Activated CD4-positive, alpha-beta T cell treated with anti-CD3 and anti-CD28 coated beads, Interleukin-2, amount 50 U/mL, for 1 hour (primary cell): ENCODE measurements at regions not wholly inside any gene's neighbourhood (a gene's known extent, or its start where the extent isn't known, plus 50 kb on each side); places are given as distances from the start of the nearest gene placed in this dataset.

Experiments used
- DNase-seq: peaks from one replicate; pipeline ENCODE4 v3.0.0-alpha.2; 2020

DNA sequence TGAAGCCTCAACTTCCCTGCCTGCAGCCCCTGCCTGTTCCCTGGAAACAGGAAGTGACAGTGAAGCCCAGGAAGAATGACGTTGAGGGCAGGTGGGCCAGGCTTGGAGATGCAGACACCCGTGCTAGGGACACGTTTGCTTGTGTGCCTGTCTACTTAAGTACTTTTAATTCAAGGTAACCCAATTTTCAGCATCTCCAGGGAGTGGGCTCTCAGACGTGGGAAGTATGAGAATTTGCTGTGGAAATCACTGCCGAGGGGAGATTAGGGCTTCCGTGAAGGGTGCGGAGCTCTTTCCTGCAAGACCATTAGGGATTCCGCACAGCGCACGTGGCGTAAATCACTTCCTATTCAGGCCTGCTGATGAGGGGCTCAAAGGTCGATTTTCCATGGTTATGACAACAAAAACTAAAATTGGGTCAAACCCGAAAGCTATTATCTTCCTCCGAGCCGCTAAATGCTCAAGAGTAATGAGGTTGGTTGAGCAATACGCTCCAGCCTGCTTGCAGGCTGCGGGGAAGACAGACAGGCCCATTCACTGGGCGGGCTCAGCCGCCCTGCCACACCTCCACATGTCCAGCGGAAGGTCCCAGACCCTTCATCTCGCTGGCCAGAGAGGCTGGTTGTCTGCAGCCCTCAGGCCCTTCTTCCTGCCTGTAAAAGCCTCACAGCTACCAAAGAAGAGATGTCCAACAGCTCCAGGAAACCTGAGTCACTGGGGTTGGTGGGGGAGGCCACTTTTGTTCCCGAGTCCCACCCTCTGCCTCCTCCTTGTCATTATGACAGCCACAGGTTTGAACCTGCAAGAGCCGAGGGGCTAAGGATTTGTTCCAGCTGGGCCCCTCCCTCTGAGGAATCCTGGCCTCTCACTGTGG, 109.9 kb downstream of the RBFOX3 start:
- no peak for DNase-seq

DNA sequence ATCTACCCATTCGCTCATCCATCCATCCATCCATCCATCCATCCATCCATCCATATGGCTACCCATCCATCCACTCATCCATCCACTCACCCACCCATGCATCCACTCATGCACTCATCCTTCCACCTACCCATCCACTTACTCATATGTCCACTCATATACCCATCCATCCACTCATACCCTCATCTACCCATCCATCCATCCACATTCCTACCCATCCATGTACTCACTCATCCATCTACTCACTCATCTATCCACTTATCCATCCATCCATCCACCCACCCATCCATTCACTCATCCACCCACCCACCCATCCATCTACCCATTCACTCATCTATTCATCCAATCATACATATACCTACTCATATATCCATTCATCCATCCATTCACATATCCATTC, 112.0 kb downstream of the RBFOX3 start:
- DNase-seq: no peak

DNA sequence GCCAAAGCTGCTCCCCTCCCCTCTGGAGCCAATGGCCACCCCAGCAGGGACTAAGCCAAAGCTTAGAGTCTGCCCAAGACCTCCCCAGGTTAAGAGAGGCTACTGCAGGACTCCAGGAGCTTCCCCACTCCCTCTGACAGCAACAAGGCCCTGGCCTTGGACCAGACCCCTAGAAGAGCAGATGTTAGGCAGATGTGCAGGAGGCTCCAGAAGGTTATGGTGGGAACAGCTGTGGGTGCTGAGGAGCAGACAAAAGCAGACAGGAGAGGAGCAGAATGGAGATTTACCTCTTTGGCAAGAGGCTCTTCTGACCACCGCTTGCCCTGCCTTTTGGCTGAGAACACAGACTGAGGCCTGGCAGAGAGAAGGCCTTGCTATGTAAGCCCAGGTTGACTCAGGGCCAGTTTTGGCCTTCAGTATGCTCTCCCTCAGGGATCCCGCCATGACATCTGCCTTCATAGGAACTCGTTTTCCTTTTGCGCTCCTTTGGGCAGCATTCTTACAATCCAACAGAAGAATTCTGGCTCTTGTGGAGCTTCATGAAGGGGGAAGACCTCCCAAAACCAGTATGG, 113.0 kb downstream of the RBFOX3 start:
- DNase-seq: no peak

DNA sequence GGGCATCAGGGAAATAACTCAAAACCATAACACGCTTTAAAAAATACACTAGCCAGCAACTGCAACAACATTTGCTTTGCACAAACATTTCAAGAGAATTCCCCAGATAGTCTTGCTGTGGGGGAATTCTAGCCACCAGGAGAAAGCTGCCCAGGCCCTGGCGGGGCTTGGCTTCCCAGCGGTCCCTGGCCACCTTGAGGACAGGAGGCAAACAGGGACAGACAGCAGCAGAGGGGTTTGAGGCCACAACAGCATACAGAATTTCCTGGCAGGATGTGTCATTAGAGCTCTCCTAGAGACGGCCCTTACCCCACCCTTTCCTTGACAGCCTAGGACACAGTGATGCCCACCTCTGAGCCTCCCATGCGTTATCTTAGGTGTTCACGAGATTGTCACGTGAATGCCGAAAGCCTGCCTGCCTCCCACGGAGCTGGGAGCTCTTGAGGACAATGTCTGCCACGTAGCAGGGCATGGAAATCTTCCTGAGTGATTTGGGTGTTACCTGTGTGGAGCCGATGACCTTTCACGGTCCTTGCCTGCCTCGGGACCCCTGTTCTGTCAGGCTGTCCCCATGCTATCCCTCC, 114.3 kb downstream of the RBFOX3 start:
- no peak for DNase-seq

DNA sequence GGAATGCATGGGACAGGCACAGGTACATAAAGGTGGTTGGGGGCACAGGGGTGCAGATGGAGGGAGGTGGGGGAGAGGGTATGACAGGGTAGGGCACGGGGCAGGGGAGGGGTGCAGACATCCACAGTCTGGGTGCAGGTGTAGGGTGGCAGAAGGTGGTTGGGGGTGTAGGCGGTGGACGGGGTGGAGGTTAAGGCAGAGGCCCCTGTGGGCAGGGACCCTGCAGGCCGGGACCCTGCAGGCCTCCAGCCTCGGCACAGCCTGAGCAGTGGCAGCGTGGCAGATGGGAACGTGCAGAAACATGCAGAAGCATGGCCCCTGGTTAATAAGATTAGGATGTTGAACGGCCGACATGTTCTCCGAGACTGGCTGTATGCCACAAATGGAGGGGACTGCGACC, 115.2 kb downstream of the RBFOX3 start:
- DNase-seq: no peak

DNA sequence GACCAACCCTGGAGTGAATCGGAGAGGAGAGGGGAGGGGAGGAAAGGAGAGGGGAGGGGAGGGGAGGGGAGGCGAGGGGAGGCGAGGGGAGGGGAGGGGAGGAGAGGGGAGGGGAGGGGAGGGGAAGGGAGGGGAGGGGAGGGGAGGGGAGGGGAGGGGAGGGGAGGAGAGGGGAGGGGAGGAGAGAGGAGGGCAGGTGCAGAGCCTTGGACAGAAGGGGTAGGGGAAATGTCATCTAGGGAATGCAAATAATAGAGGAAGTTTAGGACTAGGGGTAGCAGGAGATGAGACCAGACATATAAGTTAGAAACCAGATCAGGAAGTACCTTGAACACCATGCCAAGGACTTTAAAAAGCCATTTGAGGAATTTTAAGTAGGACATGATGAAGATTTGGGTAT, 119.8 kb downstream of the RBFOX3 start:
- no peak for DNase-seq

DNA sequence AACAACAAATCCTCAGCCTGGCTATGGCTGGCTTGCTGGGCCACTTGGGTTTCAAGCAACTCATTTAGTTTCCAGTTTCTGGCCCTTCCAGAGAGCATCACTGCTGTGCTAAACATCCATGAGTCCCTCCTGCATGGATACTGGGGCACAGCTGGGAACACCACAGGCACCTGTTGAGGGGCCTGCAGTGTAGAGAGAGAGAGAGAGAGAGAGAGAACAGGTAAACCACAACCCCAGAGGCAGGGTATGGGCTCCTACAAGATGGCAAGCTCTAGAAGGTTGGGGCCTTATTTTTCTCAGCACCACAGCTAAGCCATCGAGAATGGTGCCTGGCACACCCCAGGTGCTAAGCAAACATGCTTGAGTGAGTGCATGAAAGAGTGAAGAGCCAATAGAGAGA, 120.3 kb downstream of the RBFOX3 start:
- DNase-seq: no peak

DNA sequence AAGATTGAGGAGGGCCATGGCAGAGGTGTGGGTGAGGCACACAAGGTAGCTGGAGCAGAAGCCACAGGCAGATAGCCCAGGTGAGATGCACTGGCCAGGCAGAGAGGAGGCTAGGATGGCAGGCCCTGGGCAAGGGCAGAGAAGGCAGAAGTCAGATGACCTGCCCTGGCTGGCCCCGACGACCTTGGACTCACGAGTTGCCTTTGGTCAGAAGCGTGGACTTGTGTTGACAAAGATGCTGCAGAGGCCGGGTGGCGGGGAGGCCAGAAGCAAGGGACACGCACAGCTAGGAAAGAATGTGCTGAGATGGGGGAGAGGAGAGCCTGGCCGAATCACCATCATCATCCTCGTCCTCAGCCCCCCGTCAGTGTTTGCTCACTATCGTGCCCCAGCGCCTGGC, 123.7 kb downstream of the RBFOX3 start:
- DNase-seq: no peak

DNA sequence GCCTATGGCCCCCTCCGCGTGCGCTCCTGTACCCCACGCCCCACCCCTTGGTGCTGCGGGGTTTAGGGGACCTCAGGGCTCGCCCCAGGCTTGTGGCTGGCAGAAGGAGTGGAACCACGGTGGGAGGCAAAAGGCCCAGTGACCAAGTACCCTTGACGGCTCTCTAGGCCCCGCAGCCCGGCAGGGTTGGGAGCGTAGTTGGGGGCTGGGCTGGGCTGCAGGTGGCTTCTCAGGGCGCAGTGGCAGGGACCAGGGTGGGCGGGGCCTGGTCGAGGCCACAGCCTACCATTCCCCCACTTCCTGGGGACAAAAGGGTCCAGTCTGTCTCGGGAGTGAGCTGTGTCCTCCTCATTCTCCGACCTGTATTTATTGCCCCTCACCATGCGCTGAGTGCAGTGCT, 124.9 kb downstream of the RBFOX3 start:
- DNase-seq: no peak

DNA sequence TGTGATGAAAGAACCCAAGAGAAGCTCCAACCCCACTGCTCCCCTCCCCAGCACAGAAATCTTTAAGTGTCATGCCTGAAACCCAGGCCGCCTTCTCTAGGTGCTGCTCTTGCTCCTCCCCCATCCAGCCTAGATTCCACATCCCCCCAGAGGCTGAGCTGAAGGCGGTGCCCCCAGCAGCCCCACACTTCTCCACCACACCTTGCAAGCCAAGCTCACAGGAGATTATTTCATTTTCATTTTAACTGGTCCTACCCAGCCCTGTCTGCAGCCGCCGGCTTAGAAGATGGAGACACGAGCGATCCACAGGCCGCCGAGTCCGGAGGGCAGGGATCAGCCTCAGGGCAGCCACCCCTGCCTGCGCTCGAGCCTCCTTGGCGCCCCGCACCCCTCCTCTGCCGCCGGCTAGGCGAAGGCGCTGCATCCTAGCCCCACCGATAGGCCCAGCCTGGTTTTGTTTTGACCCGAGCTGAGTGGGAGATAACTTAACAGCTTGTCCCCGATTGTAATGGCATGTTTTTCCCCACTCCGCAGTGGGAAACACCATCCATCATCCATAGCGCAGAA, 125.3 kb downstream of the RBFOX3 start:
- no peak for DNase-seq

DNA sequence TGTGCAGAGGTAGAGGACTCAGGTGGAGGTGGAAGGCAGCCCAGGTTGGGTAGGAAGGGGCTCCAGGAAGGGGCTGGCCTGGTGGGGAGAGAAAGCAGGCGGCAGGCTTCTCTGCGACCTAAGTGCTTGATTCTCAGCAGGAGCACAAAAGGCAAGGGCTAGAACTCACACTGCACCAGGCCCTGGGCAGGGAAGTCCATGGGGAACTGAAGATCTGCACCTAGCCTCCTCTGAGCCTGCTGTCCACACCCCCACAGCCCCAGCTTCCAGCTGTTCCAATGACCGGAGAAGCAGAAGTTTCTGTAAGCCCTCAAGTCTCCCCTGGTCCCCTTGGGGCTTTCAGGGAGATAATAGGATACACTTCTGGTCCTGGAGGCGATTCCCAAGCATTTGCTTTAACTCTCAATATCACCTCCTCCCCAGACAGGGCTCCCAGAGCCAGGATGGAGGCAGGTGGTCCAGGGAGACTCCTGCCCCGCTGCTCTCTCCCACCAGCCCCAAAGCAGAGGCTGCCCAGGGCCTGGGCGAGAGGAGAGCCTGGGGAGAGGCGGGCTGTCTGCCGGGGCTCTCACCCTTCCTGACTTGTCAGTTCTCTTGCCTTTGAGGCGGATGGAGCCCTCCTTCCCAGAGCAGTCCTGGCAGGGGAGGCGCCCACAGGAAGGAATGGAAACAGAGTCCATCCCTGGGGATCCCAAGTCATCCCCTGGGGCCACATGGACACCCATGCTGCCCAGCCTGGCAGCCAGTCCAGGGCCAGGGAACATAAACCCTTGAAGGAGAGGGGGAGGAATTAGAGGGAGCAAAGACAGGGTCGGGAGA, 126.0 kb downstream of the RBFOX3 start:
- no peak for DNase-seq

DNA sequence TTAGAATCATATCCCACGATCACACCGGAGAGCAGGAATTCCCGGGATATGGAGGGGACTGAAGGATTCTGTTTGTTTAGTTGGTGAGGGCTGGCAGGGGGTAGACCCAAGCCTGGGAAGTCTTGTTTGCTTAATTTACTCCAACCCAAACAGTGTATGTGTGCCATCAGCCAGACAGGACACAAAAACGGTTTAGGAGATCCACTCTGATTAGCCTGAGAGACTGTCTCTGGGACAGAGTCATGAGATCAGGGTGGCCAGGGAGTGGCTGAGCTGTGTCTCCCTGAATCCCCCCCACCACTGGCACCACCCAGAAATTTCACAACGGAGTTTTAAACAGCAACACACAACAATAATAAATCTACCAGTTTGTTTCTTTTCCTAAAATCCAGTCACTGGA, 127.0 kb downstream of the RBFOX3 start:
- DNase-seq: no peak

DNA sequence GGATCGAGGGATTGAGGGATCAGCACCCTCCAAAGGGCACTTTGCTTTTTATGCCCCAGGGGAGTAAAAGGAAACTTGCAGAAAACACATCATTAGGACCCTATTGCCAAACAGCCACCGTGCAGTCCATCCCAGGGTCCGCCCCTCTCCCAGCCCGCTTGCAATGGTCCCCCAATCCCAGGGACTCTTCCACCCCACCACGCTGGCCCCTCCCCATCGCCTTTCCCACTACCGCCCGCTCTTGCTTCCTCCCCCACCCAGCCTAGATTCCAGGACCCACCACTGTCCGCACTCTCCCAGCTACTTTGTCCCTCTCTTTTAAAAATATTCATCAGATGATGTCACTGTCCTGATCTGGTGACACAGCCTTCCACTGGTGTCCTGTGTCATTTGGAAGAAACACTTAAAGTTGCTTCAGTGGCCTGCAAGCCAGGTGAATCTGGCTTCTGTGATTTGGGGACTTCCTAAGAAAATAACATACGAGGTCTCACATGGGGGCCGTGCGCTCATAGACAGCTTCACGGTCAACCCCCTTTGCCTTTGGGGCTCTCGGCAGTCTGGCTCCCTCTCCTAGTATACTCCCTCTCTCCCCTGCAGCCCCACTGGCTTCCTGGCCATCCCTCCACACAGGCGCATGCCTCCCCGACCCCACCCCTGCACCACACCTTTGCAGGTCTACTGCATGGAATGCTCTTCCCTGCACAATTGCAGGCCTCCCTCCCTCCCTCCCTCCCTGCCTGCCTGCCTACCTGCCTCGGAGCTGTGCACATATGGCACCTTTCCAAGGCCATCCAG, 127.9 kb downstream of the RBFOX3 start:
- no peak for DNase-seq

DNA sequence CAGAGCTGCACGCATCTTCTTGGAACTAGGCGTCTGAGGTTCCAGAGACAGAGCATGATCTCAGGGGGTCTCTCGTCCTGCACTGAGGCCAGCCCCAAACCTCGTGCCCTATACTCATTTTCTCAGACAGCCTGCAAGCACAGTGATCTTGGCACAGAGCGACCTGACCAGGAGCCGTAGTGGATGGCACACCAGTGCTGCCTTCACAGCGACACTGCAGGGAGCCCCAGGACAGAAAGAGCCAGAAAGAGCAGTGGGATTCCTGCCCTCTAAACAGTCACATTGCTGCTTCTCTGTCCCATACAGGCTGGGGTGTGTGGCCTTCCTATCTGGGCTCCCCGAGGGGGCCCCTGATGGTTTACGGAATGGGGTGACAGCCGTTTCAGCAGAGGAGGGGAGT, 131.0 kb downstream of the RBFOX3 start:
- DNase-seq: no peak

DNA sequence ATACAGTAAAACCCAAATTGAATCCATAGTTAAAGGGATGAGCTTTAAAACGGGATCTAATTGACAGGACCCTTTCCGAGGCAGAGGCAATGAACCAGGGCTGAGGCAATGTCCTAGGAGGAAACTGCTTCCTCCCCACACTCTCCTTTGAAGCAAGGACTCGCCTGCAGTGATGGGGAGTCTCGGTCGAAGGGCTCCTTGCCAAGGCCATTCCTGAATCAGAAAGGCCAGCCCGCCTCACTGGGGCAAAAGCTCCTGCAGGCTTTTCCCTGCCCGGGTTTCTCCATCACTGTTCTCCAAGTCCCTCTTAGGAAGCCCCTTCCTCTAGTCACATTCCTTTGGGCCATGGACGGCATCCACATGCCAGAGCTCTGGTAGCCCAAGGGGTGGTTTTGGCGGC, 132.0 kb downstream of the RBFOX3 start:
- no peak for DNase-seq

DNA sequence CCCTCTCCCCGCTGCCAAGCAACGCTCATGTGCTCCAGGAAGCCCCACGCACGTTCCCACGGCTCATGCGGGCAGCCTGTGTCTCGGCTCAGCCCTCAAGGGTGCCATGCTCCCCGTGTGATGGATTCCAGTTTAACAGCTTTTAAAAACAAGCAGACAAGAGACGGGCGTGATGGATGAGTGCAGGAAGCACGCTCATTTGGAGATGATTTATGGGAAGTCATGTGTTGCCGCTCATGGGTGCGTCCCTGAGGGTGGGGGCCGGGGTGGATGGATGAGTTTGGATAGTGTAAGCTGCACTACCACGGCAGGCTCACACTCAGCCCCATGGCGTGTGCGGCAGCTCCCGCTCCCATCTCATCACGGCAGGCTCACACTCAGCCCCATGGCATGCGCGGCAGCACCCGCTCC, 132.8 kb downstream of the RBFOX3 start:
- DNase-seq: no peak

DNA sequence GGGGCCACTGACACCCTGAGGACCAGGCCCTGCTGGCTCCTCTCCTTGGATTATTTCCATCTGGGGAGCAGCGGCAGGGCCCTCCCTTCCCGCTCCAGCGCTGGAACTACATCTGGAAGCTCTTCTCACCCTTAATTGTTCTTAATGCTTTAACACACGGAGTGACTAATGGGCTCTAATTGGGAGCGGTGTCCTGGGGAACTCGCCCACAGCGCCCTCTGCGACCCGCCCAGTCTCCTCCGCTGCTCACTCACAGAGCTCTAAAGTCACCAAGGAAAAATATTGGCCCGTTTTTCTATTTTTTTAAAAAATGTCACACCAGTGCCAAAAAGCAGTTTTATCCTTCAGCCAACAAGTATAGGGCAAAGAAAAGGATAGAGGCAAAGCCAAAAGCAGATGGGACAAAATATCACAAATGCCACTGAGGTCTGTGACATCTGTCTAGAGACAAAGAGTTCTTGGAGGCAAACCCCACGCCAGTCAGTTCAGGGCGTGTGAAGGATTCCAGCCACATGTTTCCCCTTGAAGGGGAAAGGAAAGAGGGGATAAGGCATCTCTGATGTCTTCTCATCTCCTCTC, 134.7 kb downstream of the RBFOX3 start:
- no peak for DNase-seq

DNA sequence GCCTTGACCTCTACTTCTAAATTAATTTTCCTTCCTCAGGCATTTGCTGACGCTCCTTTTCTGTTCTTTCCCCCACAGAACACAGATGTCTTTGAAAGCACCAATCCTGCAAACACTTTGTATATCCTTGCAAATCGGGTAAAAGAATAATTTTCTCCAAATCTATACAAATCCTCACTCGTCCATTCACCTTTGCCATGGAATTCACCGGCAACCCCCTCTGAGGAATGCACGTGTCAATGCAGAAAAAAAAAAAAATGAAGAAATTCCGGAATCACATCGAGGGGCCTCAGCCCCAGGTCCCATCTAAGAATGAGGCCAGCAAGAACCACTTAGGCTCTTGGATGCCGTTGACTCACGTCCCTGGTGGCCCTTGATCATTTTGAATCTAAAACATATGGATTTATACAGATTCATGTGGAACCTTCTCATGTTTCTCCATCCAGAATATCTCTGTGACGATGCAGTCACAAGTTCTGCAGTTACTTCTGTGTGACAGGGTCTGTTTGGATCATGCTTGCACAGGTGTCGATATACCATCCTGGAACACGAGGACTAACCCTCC, 136.9 kb downstream of the RBFOX3 start:
- no peak for DNase-seq

DNA sequence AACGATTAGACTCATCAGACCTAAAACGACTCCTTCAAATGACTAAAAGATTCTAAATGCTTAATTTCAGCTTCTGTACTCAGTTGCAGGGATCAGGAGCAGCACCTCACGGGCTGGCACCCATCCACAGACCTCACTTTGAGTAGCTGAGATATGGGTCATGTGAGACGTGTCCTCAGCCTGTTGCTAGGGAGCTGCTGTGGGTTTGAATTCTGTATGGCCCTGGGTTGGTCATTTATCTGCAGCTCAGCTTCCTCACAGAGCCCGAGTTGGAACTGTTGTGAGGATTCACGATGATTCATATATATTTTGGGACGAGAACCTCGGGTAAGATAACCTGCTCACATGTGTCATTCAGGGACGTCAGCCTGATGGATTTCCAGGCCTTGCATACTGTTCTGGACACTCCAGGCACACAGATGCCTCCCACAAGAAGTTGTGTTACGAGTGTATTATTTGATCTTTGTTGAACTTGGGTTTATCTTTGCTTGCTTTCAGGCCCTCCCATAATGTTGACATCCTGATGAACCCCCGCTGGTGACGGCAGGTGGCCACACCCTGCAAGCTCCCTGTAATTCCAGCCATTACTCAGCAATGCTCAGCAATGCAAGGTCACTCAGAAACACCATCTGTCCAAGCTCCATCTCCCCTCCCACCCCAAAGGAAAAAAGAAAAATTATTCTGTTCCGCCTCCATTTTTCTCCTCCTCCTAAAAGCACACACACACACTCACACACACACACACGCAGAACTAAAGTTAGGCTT, 137.6 kb downstream of the RBFOX3 start:
- no peak for DNase-seq

DNA sequence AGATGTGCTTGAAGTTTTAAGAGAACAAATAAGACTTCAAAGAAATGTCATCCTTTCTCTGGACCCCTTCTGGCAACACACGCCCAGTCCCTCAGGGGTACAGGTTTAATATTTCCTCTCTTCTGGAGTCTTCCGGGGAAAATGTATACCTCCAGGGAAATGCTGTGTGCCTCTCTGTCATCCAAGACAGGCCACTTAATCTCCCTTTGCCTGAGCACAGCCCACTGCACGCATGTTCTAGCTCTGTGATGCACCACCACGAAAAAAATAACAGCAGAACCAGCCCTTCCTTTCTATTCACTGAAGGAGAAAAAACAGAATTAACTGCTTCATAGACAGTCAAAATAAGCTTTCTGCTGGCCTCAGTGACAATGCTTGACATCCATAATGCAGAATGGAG, 140.1 kb downstream of the RBFOX3 start:
- no peak for DNase-seq

DNA sequence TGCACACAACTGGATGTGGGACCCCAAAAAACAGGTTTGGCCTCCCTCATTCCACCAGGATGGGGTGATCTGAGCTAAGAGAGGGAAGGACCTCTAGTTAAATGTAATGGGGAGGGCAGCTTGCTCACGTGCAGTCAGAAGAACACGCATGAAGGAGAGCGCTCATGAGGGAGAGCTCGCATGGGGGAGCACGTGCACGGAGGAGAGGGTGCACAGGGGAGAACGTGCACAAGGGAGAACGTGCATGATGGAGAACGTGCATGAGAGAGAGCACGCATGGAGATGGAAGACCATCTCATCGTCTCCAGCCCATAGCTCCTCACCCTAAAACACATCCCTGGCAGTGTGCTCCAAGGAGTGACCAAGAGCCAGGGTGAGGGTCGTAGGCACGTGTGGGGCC, 141.2 kb downstream of the RBFOX3 start:
- no peak for DNase-seq
